ENCODE measurements at regions not wholly inside any gene's neighbourhood (a gene's known extent, or its start where the extent isn't known, plus 50 kb on each side); places are given as distances from the start of the nearest gene placed in this dataset.

DNA sequence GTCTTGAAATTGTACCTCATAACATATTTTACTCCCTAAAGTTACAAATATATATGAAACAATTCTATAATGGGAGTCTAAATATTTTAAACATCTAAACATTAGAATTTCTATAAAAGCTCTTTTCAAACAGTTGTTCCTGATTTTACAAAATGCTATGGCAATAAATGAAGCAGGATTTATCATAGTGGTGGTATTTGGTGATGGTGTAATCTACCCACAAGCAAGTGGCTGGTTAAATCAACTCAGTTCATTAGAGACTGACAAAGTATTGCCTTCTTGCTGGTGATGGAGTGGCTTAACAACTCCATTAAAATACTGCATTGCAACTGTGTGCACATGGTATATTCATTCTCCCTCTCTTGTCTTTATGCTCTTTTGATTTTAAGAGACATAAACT lies 138.9 kb downstream of the PMAIP1 start:
- TF ChIP-seq, protein P1, sequence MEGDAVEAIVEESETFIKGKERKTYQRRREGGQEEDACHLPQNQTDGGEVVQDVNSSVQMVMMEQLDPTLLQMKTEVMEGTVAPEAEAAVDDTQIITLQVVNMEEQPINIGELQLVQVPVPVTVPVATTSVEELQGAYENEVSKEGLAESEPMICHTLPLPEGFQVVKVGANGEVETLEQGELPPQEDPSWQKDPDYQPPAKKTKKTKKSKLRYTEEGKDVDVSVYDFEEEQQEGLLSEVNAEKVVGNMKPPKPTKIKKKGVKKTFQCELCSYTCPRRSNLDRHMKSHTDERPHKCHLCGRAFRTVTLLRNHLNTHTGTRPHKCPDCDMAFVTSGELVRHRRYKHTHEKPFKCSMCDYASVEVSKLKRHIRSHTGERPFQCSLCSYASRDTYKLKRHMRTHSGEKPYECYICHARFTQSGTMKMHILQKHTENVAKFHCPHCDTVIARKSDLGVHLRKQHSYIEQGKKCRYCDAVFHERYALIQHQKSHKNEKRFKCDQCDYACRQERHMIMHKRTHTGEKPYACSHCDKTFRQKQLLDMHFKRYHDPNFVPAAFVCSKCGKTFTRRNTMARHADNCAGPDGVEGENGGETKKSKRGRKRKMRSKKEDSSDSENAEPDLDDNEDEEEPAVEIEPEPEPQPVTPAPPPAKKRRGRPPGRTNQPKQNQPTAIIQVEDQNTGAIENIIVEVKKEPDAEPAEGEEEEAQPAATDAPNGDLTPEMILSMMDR (IDR thresholded peaks at IDR 0.05; ENCODE audit: low read depth, low read length) = no peak
- no peak overlapping the region for H3K4me3 ChIP-seq (ENCODE audit: low read depth, low read length)

DNA sequence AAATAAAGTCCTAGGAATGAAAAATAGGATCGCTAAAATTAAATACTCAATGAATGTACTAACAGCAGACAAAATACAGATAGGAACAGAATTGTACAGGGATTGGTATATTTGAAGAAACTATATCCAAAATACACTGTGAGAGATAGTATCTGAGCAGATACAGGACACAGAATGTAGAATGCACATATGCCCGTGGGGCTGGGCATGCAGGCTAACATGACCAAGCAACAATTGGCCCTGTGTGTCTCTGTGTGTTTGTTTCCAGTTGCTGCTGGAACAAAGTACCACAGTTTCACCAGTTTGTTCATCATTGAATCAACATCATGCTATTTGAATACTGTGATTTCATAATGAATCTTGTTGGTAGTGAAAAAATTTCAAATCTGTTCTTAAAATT lies 127.6 kb downstream of the PMAIP1 start:
- no peak overlapping the region for H3K4me3 ChIP-seq (ENCODE audit: low read depth, low read length)
- TF ChIP-seq, protein P1 (IDR thresholded peaks at IDR 0.05; ENCODE audit: low read depth, low read length) = no peak

DNA sequence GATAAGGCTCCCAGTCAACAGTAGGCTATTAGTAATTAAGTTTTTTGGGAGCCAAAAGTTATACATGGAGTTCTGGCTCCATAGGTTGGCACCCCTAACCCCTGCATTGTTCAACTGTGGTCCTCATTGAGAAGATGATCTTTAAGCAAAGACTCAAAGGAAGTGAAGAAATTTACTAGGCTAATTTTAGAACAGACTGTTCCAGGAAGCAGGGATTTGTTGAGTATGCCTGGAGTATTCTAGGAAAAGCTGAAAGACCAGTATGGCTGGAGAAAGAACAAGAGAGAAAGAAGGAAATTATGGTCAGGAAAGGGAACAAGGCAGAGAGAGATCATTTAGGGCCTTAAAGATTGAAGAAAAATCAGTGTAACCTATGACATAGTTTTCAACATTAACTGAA lies 125.1 kb downstream of the PMAIP1 start:
- no peak overlapping the region for H3K4me3 ChIP-seq (ENCODE audit: low read depth, low read length)
- TF ChIP-seq, protein P1 (IDR thresholded peaks at IDR 0.05; ENCODE audit: low read depth, low read length) = no peak

DNA sequence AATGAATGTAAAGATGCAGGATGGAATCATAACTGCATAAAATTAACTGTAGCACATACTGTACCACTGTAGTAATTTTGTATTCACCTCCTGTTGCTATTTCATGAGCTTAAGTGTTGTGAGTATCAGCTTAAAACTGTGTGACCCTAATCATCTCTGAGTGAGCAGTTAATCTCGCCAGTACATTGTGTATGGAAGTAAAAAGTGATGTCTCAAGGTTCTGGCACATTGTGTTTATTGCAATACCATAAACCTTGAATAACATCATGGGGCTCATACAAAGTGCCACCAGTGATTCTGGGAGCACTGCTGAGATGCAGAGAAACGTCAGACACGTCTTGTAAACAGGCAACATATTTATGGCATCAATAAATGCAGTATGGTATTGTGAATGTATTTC lies 124.5 kb downstream of the PMAIP1 start:
- TF ChIP-seq, protein P1 (IDR thresholded peaks at IDR 0.05; ENCODE audit: low read depth, low read length) = no peak
- no peak overlapping the region for H3K4me3 ChIP-seq (ENCODE audit: low read depth, low read length)

DNA sequence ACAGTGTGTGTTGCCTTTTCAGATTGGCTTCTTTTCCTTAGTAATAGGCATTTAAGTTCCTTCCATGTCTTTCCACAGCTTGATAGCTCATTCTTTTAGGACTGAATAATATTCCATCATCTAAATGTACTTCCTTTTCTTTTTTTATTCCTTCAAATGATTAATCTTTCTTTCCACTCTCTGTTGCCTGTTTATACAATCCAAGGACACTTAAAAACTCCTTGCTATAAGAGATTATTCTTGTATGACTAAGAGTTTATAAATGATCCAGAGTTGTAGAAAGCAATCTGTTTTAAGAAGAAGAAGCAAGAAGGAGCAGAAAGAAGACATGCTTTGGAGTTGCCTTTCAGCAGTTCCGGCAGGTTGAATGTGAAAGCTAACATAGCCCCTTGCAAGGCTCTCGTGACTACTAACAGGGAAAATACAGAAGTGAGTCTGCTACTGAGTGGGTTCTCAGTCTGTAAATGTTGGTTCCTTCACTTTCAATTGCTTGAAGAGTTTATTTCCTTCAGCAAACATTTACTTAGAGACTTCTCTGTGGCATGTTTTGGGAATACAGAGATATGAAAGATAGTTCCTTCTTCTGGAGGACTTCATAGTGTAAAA lies 123.0 kb downstream of the PMAIP1 start:
- TF ChIP-seq, protein P1 (IDR thresholded peaks at IDR 0.05; ENCODE audit: low read depth, low read length) = no peak
- H3K4me3 ChIP-seq (ENCODE audit: low read depth, low read length) = no peak overlapping the region

DNA sequence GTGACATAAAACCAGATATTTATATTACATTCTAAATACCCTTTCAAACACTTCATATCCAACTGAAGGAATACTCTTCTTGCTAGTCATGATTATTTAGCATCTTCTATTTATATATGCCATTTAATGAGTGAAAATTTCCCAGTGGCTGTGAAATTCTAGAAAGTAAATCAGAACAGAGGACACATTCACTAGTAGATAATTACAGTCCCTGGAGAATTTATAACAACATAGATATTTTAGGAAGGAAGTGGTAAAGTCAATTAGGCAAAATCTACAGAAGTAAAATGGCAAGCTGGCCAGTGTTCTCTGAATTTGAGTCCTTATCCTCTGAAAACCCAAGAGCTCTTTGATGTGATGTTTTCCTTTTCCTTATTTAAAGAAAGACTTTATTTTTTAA lies 121.8 kb downstream of the PMAIP1 start:
- H3K4me3 ChIP-seq (ENCODE audit: low read depth, low read length) = no peak overlapping the region
- TF ChIP-seq, protein P1 (IDR thresholded peaks at IDR 0.05; ENCODE audit: low read depth, low read length) = no peak

DNA sequence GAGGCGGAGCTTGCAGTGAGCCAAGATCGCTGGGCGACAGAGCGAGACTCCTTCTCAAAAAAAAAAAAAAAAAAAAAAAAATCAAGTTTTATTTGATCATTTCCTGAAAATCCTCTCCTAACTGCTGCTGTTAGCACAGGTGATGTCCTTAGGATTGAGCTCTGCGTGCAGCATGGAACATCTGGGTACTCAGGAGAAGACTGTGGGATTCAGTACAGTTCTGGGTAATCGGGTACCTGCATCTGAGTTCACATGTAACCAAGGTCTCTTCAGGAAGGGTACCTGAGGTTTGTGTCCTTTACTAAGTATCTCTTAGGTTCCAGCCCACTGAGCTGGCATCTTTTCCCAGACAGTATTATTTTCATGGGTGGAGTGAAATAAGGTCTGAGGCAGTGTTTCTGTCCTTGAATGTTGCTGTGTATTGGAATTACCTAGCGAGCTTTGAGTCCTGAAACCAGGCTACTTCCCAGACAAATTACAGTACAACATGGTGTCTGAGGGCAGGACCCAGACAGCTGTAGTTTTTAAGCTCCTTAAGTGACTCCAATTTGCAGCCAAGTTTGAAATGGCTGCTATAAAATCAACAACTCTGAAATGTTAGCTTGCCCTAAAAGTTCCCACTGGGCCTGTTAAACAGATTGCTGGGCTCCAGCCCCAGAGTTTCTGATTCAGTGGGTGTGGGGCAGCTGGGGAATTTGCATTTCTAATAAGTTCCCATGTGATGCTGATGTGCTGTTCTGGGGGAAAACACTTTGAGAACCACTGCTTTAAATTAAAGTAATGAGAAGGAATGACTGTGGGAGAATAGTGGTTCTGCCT lies 120.5 kb downstream of the PMAIP1 start:
- TF ChIP-seq, protein P1 (IDR thresholded peaks at IDR 0.05; ENCODE audit: low read depth, low read length) = no peak
- H3K4me3 ChIP-seq (ENCODE audit: low read depth, low read length) = no peak overlapping the region
